Right lobe of liver (tissue), 4 donors: ENCODE measurements at regions not wholly inside any gene's neighbourhood (a gene's known extent, or its start where the extent isn't known, plus 50 kb on each side); places are given as distances from the start of the nearest gene placed in this dataset.

Experiments used
- POLR2A ChIP-seq: fragments of 450-650 bp; IDR thresholded peaks from one replicate; pipeline ENCODE4 v1.6.1; 2017; ENCODE audit warnings: antibody characterized with exemption, mild to moderate bottlenecking
- TF ChIP-seq, protein P1 (sequence below), 4 donors: fragments of 200-600 bp in 3 of 4; fragments of 450-650 bp in 1 of 4; IDR thresholded peaks; one replicate each; pipeline versions ENCODE4 v1.5.1 to v1.8.0; 2016 to 2022; ENCODE audit warnings: antibody characterized with exemption in 4 of 4, mild to moderate bottlenecking in 2 of 4
- donor health status: DM: no; HTN: no; CAD: no.
- donor health status: DM: no; HTN: no; CAD: no.
- donor health status: DM: no; HTN: yes; CAD: no.

DNA sequence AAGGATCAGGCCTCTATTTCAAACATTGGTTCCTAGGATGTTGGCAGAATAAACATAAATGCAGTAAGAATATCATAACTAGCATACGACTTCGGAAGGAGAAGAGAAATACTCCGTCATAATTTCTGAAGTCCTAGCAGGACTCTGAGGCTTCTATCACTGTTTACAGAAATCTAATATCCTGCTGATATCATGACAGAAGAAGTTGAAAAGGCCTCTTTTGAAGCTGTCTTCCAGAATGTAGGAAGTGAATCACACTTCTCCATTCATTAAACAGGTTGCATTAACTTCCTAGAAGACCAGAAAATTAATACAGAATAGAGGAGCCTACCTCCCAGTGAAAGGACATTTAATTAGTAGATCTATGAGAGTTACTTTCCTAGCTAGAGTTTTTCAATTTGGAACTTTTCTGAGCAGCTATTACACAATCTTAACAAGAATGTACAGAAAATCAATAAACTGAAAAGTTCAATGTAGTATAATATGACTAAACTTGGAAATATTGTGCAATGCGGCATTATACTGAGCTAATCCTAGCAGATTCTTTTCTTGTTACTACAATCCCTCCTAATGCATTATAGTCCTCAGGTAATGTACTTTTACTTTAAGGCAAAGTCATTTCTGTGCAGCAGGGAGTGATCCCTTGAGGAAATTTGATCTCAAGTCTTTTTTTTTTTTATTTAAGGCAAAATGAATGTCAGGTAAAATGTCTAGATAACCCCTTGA is 622.6 kb upstream of the CELF2 start:
- TF ChIP-seq, protein P1, sequence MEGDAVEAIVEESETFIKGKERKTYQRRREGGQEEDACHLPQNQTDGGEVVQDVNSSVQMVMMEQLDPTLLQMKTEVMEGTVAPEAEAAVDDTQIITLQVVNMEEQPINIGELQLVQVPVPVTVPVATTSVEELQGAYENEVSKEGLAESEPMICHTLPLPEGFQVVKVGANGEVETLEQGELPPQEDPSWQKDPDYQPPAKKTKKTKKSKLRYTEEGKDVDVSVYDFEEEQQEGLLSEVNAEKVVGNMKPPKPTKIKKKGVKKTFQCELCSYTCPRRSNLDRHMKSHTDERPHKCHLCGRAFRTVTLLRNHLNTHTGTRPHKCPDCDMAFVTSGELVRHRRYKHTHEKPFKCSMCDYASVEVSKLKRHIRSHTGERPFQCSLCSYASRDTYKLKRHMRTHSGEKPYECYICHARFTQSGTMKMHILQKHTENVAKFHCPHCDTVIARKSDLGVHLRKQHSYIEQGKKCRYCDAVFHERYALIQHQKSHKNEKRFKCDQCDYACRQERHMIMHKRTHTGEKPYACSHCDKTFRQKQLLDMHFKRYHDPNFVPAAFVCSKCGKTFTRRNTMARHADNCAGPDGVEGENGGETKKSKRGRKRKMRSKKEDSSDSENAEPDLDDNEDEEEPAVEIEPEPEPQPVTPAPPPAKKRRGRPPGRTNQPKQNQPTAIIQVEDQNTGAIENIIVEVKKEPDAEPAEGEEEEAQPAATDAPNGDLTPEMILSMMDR (IDR thresholded peaks at IDR 0.05) = no peak
- TF ChIP-seq POLR2A = no peak
